ENCODE measurements at regions not wholly inside any gene's neighbourhood (a gene's known extent, or its start where the extent isn't known, plus 50 kb on each side); places are given as distances from the start of the nearest gene placed in this dataset.

- dilution Hi-C loops (cut with MboI; ENCODE audit: extremely low pct_ligation_motif_present, low sequenced_read_pairs), result no loop called here
- Histone ChIP-seq H3K79me2 (ENCODE audit: control insufficient read depth, insufficient read depth, low read length) (no peaks in the 10 kb centered on the region), H3K4me3 (ENCODE audit: control insufficient read depth in 2 of 3, extremely low read depth in 1 of 3, insufficient read depth in 2 of 3, low read depth in 1 of 3, low read length in 3 of 3) (no peak overlapping the region), H3K4me2 (ENCODE audit: control insufficient read depth, extremely low read depth, insufficient read depth, low read depth, low read length) (no peak overlapping the region), H3K9me1 (ENCODE audit: control insufficient read depth, extremely low read depth, insufficient read depth, low read length) (no peaks in the 10 kb centered on the region), H3K27ac (ENCODE audit: control insufficient read depth, insufficient read depth, low read length) (no peak overlapping the region), H3K9me3 (ENCODE audit: control insufficient read depth, low read depth, low read length) (no peaks in the 10 kb centered on the region), H3K27me3 (ENCODE audit: control insufficient read depth, extremely low read depth, insufficient read depth, low read length) (no peaks in the 10 kb centered on the region), H2AFZ (ENCODE audit: control insufficient read depth, low read length) (no peak overlapping the region), H4K20me1 (ENCODE audit: control insufficient read depth, extremely low read depth, insufficient read depth, low read length) (no peaks in the 10 kb centered on the region), H3K4me1 (ENCODE audit: control insufficient read depth, extremely low read depth, insufficient read depth, low read length) (peaks cover 5% of the 10 kb centered on the region), H3K36me3 (ENCODE audit: control insufficient read depth in 2 of 2, extremely low read depth in 1 of 2, insufficient read depth in 2 of 2, low read length in 2 of 2) (no peaks in the 10 kb centered on the region), H3K9ac (ENCODE audit: control insufficient read depth, extremely low read depth, insufficient read depth, low read length) (no peak overlapping the region)
- no peak for DNase-seq (ENCODE audit: low read depth, low spot score)
- no peak for FAIRE-seq
- TF ChIP-seq CTCF (optimal IDR thresholded peaks at IDR 0.05 in 1 of 3, IDR thresholded peaks at IDR 0.05 in 1 of 3, conservative IDR thresholded peaks at IDR 0.05 in 1 of 3; ENCODE audit: extremely low read depth in 1 of 3, insufficient read depth in 2 of 3, low read length in 3 of 3) (no peak), EZH2 (IDR thresholded peaks at IDR 0.05; ENCODE audit: low read length) (no peak)
Observed at GRCh38 chr6:11855743-11856142, 77.1 kb upstream of the ADTRP start.

GRCh38 chr6:11854408-11855165, 76.0 kb upstream of the ADTRP start:
- FAIRE-seq (peak; percentile 72), DNase-seq (ENCODE audit: low read depth, low spot score) (no peak)
- Histone ChIP-seq H3K36me3 (ENCODE audit: control insufficient read depth in 2 of 2, extremely low read depth in 1 of 2, insufficient read depth in 2 of 2, low read length in 2 of 2) (no peaks in the 10 kb centered on the region), H2AFZ (ENCODE audit: control insufficient read depth, low read length) (no peak overlapping the region), H3K27me3 (ENCODE audit: control insufficient read depth, extremely low read depth, insufficient read depth, low read length) (no peaks in the 10 kb centered on the region), H3K4me3 (ENCODE audit: control insufficient read depth in 2 of 3, extremely low read depth in 1 of 3, insufficient read depth in 2 of 3, low read depth in 1 of 3, low read length in 3 of 3) (no peak overlapping the region), H3K4me1 (ENCODE audit: control insufficient read depth, extremely low read depth, insufficient read depth, low read length) (peaks cover 5% of the 10 kb centered on the region), H3K79me2 (ENCODE audit: control insufficient read depth, insufficient read depth, low read length) (no peaks in the 10 kb centered on the region), H4K20me1 (ENCODE audit: control insufficient read depth, extremely low read depth, insufficient read depth, low read length) (no peaks in the 10 kb centered on the region), H3K9me1 (ENCODE audit: control insufficient read depth, extremely low read depth, insufficient read depth, low read length) (no peaks in the 10 kb centered on the region), H3K9ac (ENCODE audit: control insufficient read depth, extremely low read depth, insufficient read depth, low read length) (no peak overlapping the region), H3K9me3 (ENCODE audit: control insufficient read depth, low read depth, low read length) (no peaks in the 10 kb centered on the region), H3K27ac (ENCODE audit: control insufficient read depth, insufficient read depth, low read length) (no peak overlapping the region), H3K4me2 (ENCODE audit: control insufficient read depth, extremely low read depth, insufficient read depth, low read depth, low read length) (no peak overlapping the region)
- dilution Hi-C loops (cut with MboI; ENCODE audit: extremely low pct_ligation_motif_present, low sequenced_read_pairs), result no loop called here
- TF ChIP-seq EZH2 (IDR thresholded peaks at IDR 0.05; ENCODE audit: low read length) (no peak), CTCF (optimal IDR thresholded peaks at IDR 0.05 in 1 of 3, IDR thresholded peaks at IDR 0.05 in 1 of 3, conservative IDR thresholded peaks at IDR 0.05 in 1 of 3; ENCODE audit: extremely low read depth in 1 of 3, insufficient read depth in 2 of 3, low read length in 3 of 3) (no peak)
